Fibroblast of villous mesenchyme (primary cell): ENCODE measurements at regions not wholly inside any gene's neighbourhood (a gene's known extent, or its start where the extent isn't known, plus 50 kb on each side); places are given as distances from the start of the nearest gene placed in this dataset.

Experiments
- DNase-seq: peaks from one replicate; pipeline ENCODE4 v3.0.0-alpha.2; 2010; ENCODE audit warnings: low read depth
- H3K4me3 ChIP-seq: 2 replicates; pipeline ENCODE4 v1.5.1; 2011; ENCODE audit warnings: low read depth, mild to moderate bottlenecking, low read length
- CTCF ChIP-seq: IDR thresholded peaks from 2 replicates; pipeline ENCODE4 v1.5.1; 2012; ENCODE audit warnings: low read depth, mild to moderate bottlenecking, low read length; ENCODE audit not compliant: insufficient read depth

- no peak for DNase-seq
- TF ChIP-seq CTCF: no peak
- no peak overlapping the region for H3K4me3 ChIP-seq
These were observed 394.1 kb upstream of the ARID1B start for GRCh38 chr6:156383059-156383458.

- TF ChIP-seq CTCF: no peak
- DNase-seq: no peak
- no peak overlapping the region for H3K4me3 ChIP-seq
These were observed 397.5 kb upstream of the ARID1B start for GRCh38 chr6:156379392-156380289.

GRCh38 chr6:156378853-156379252 is 398.3 kb upstream of the ARID1B start:
- no peak for TF ChIP-seq CTCF
- no peak for DNase-seq
- H3K4me3 ChIP-seq: no peak overlapping the region

- H3K4me3 ChIP-seq: no peak overlapping the region
- peak; percentile 38 for DNase-seq
- TF ChIP-seq CTCF: no peak
These were observed 401.1 kb upstream of the ARID1B start for GRCh38 chr6:156376091-156376490.

- no peak overlapping the region for H3K4me3 ChIP-seq
- DNase-seq: no peak
- TF ChIP-seq CTCF: peak; percentile 11
These were observed 417.3 kb upstream of the ARID1B start for GRCh38 chr6:156359912-156360311.

- H3K4me3 ChIP-seq: no peak overlapping the region
- no peak for TF ChIP-seq CTCF
- DNase-seq: no peak
These were observed 424.3 kb upstream of the ARID1B start for GRCh38 chr6:156352861-156353260.
